CD4-positive, alpha-beta T cell treated with Interleukin-15 for 4 hours (primary cell): ENCODE measurements at regions not wholly inside any gene's neighbourhood (a gene's known extent, or its start where the extent isn't known, plus 50 kb on each side); places are given as distances from the start of the nearest gene placed in this dataset.
"Not testable (repeated sequence)": the region's sequence is repeated elsewhere in the genome, so short reads cannot be mapped to it uniquely, and the experiment has no call there.

Source experiments
- DNase-seq: peaks from one replicate; pipeline ENCODE4 v3.0.0-alpha.2; 2020; ENCODE audit warnings: low spot score

DNA sequence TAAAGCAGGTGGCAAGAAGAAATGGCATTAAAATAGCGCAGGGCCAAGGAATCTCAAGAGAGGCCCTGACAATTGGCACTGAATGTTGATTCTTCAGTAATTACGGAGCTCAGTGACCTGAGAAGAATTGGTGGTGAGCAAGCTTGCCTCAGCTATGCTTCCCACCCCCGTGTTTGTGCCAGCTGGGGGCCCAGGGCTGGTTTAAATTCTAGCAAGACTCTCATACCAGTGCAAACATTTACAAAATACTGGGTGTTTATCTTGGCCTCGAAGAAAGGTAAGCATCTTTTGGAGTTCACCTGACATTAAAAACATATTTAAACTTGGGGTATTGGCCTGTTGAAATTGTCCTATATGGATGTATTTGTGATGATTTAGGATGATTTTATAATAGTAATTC is 296.7 kb upstream of the USP25 start:
- DNase-seq, result no peak

GRCh38 chr21:15434163-15434905 is 295.4 kb upstream of the USP25 start:
- no peak for DNase-seq

DNA sequence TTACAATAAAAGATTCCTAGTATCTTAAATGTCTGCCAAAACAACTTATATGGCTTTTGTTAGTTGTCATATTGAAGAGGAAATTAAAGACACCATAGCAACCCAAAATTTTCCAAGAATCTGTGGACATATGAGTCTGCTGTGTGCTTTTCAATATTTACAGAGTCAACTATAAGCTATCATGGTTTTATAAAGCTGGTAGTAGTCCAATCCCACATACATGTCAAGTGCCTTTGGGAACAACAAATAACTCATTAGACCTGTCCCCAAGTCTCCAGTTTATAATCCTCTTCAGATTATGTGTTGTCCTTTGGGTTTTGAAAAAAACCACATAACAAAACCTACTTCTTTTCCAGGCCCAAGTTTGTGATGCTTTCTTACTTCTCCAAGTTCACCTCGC is 293.8 kb upstream of the USP25 start:
- DNase-seq, result no peak

DNA sequence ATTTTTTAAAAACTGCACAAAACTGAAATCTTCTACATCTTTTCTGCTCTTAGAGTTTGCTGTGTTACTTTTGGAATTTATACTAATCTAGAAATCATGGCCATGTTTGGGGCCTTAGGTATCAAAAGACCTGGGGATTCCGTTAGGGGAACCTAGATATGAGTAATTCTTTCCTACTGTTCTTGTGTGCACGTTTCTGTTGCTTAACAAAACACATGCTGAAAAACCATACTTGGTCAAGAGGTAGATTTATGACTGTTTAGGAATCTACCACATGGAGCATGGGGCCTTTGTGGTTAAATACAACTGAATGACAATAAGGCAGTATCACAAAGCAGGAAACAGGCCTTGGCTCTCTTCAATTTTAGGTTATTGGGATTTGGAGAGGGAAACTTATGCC is 291.9 kb upstream of the USP25 start:
- no peak for DNase-seq

DNA sequence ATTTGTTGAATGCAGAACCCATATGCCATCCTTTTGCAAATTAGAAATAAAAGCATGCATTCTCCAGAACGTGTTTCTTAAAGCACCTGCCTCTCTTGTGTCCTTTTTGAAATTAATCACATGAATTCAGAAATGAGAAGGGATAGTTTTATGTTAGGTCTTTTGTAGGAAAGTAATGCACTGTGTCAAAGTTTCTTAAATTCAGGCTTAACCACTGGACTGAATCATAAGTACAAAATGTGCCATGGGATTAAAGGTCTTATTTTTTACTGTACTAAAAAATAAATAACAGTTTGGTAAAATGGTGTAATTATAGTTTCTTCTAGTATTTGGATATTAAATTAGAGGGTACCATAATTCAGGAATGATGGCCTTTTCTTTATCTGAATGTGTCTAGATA is 290.1 kb upstream of the USP25 start:
- DNase-seq, result no peak

DNA sequence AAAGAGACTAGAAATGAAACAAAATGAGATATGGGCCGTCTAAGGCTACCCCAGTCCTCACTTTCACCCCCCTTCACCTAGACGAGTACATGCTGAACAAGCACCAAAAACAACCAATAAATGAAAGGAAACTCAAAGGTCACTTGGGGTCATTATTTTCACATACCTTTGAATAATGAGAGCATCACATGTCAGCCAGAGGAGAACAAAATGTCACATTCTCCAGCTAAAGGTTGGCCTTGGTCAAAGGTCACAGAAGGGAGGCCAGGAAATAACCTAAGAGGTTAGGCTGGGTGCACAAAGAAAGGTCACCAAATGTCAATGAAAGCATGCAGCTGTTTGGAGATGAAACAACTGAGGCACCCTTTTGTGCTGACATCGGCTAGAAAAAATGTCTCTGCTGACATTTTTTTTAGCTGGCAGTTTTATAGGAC is 288.7 kb upstream of the USP25 start:
- no peak for DNase-seq

DNA sequence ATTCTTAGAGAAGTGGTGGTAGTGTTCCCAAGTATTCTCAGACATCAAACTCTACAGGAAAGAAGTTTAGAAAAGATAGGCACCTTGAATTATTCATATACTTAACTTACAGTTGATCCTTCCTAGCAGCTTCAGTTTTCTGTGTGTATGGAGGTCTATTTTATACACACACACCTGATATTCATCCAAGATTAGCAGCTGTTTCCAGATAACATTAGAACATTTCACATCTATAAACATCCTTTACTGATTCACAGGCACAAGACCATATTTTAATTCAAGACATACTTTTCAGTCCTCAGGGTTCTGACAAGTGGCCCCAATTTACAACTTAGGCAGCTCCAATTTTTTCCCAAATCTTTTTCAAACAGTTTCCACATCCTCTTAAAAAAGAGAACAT is 287.8 kb upstream of the USP25 start:
- no peak for DNase-seq

DNA sequence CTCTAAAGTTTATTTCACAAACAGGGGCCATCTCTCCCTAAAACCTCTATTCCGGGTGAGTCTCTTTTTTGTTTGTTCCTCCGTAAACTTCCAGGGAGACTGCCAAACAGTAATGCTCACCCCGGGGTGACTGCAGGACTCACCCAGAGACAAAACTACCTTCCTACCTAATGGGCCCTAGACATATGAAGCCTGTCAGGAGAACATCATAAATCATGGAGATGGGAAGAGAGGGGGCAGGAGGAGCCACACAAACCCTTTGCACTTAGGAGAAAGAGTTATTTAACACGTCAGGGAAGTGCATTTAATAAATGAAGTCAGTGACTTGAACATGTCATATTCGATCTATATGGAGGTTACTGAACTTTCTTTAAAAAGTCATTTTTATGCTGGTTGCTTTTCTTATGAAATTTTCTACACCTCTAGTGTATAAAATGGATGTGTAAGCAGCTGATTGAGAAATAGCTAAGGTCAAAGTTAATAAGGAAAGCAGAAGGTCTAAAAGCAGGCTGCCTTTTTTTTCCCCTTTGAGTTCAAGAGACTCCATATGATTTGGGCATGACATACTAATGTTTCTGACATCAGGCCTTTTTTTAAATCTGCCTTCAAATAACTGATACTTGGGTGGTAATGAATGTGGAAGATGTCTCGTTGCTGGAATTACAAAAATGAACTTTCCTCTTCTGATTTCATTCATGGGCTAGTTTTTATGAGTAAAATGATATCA is 286.9 kb upstream of the USP25 start:
- DNase-seq, result no peak

GRCh38 chr21:15443740-15444117 is 286.1 kb upstream of the USP25 start:
- no peak for DNase-seq

GRCh38 chr21:15444118-15444960 is 285.4 kb upstream of the USP25 start:
- no peak for DNase-seq

GRCh38 chr21:15445327-15445726 is 284.5 kb upstream of the USP25 start:
- no peak for DNase-seq

DNA sequence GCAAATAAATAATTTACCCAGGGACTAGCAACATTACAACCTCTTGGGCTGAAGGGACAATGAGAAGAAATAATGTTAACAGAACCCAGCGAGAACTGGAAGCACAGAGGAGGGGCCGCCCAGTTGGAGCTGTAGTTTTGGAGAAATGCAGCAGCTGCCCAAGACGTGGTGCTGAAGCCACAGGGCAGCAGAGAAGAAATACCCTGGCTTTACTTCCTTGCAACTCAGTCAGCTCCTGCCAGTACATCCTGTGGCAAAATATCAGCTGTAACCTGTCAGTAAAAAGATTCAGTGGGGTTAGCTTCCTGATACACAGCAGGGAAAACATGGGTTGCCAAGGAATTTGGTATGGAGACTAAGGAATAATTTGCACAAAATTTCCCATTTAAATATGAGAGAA is 283.6 kb upstream of the USP25 start:
- DNase-seq, result no peak

DNA sequence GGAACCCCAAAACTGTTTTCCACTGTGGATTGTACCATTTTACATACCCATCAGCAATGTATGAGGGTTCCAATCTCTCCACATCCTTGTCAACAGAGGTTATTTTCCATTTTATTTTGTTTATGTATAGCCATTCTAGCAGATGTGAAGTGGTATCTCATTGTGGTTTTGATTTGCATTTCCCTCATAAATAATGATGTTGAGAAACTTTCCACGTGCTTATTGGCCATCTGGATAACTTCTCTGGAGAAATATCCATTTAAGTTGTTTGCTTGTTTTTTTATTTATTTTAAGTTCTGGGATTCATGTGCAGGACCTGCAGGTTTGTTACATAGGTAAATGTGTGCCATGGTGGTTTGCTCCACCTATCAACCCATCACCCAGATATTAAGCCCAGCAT is 280.2 kb upstream of the USP25 start:
- DNase-seq, result no peak

- DNase-seq, result no peak
Observed at GRCh38 chr21:15453261-15453660, 276.5 kb upstream of the USP25 start.

- DNase-seq, result not testable (repeated sequence)
Observed at GRCh38 chr21:15453785-15454184, 276.0 kb upstream of the USP25 start.

DNA sequence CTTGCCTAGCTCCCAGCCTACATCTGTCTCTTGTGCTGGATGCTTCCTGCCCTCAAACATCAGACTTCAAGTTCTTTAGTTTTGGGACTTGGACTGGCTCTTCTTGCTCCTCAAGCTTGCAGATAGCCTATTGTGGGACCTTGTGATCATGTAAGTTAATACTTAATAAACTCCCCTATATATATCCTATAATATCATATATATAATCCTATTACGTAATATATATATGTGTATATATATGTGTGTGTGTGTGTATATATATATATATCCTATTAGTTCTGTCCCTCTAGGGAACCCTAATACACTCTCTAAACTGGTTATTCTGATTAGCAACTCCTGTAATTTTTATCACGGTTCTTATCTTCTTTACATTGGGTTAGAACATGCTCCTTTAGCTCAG is 274.9 kb upstream of the USP25 start:
- not testable (repeated sequence) for DNase-seq

GRCh38 chr21:15455819-15456462 is 273.8 kb upstream of the USP25 start:
- DNase-seq, result no peak

- no peak for DNase-seq
Observed at GRCh38 chr21:15457965-15458364, 271.8 kb upstream of the USP25 start.

- DNase-seq, result no peak
Observed at GRCh38 chr21:15462092-15462491, 267.7 kb upstream of the USP25 start.

GRCh38 chr21:15466329-15466728 is 263.5 kb upstream of the USP25 start:
- no peak for DNase-seq

GRCh38 chr21:15468368-15468767 is 261.4 kb upstream of the USP25 start:
- no peak for DNase-seq
